CD4-positive, CD25-positive, alpha-beta regulatory T cell (primary cell): ENCODE measurements at regions not wholly inside any gene's neighbourhood (a gene's known extent, or its start where the extent isn't known, plus 50 kb on each side); places are given as distances from the start of the nearest gene placed in this dataset.
"Not testable (repeated sequence)": the region's sequence is repeated elsewhere in the genome, so short reads cannot be mapped to it uniquely, and the experiment has no call there.

Experiments used
- ATAC-seq, 2 donors: fragments of 150-1000 bp; cut with Tn5 transposase; one replicate each; pipeline ENCODE4 v1.10.0; 2021; ENCODE audit warnings: low read depth in 2 of 2, moderate number of reproducible peaks in 2 of 2, moderate library complexity in 1 of 2
- DNase-seq, 3 donors: peaks; one replicate each; pipeline versions ENCODE4 v3.0.0 to v3.0.0-alpha.2; 2012 to 2022; ENCODE audit warnings: mixed read lengths in 1 of 3
- H3K27ac ChIP-seq: one replicate; pipeline ENCODE4 v1.7.0; 2013; ENCODE audit warnings: mild to moderate bottlenecking, low read length; ENCODE audit not compliant: insufficient read depth, poor library complexity, severe bottlenecking
- H3K27me3 ChIP-seq: one replicate; pipeline ENCODE4 v1.7.0; 2013; ENCODE audit warnings: low read length; ENCODE audit not compliant: control insufficient read depth, insufficient read depth
- H3K36me3 ChIP-seq: one replicate; pipeline ENCODE4 v1.7.0; 2013; ENCODE audit warnings: mild to moderate bottlenecking, low read length, moderate library complexity; ENCODE audit not compliant: control insufficient read depth, insufficient read depth
- H3K4me1 ChIP-seq: 2 replicates; pipeline ENCODE4 v1.7.0; 2013; ENCODE audit warnings: mild to moderate bottlenecking, low read length; ENCODE audit not compliant: insufficient read depth, control insufficient read depth, poor library complexity, severe bottlenecking
- H3K4me3 ChIP-seq: one replicate; pipeline ENCODE4 v1.7.0; 2013; ENCODE audit warnings: low read depth, mild to moderate bottlenecking, low read length, moderate library complexity
- H3K9me3 ChIP-seq, 2 experiments: 1 replicate in 1 of 2; 2 replicates in 1 of 2; pipeline ENCODE4 v1.7.0; 2013; ENCODE audit warnings: low read length in 2 of 2, mild to moderate bottlenecking in 1 of 2, moderate library complexity in 1 of 2; ENCODE audit not compliant: control insufficient read depth in 2 of 2
- H3K27ac Mint-ChIP-seq, 3 donors: one replicate each; pipeline ENCODE4 v1.8.0; 2020 to 2022; ENCODE audit warnings: mild to moderate bottlenecking in 3 of 3, mixed read lengths in 3 of 3, moderate library complexity in 2 of 3
- H3K27me3 Mint-ChIP-seq: one replicate; pipeline ENCODE4 v1.8.0; 2022; ENCODE audit warnings: mild to moderate bottlenecking, mixed read lengths
- H3K36me3 Mint-ChIP-seq: one replicate; pipeline ENCODE4 v1.8.0; 2020; ENCODE audit warnings: mixed read lengths
- H3K4me1 Mint-ChIP-seq, 4 donors: one replicate each; pipeline ENCODE4 v1.8.0; 2020 to 2022; ENCODE audit warnings: mixed read lengths in 4 of 4, mild to moderate bottlenecking in 1 of 4
- H3K4me3 Mint-ChIP-seq, 4 donors: one replicate each; pipeline ENCODE4 v1.8.0; 2020 to 2022; ENCODE audit warnings: mild to moderate bottlenecking in 4 of 4, mixed read lengths in 4 of 4, moderate library complexity in 3 of 4
- H3K9me3 Mint-ChIP-seq, 7 donors: one replicate each; pipeline ENCODE4 v1.8.0; 2020 to 2022; ENCODE audit warnings: mixed read lengths in 7 of 7, mild to moderate bottlenecking in 3 of 7, moderate library complexity in 2 of 7

GRCh38 chr12:41661141-41661765 is 473.1 kb downstream of the PDZRN4 start:
- Histone ChIP-seq H3K27me3 (no peaks in the 10 kb centered on the region), H3K27ac (no peak overlapping the region), H3K36me3 (no peaks in the 10 kb centered on the region), H3K9me3 (no peaks in the 10 kb centered on the region), H3K4me1 (no peaks in the 10 kb centered on the region), H3K4me3 (no peak overlapping the region)
- H3K36me3 Mint-ChIP-seq, result no peaks in the 10 kb centered on the region
- no peak for DNase-seq
- no peak overlapping the region for H3K27ac Mint-ChIP-seq
- peaks cover 0 to 11% (median 3%) of the 10 kb centered on the region in 7 donors for H3K9me3 Mint-ChIP-seq
- ATAC-seq, result no peak
- no peak overlapping the region for H3K4me3 Mint-ChIP-seq
- no peaks in the 10 kb centered on the region for H3K4me1 Mint-ChIP-seq
- no peaks in the 10 kb centered on the region for H3K27me3 Mint-ChIP-seq

DNA sequence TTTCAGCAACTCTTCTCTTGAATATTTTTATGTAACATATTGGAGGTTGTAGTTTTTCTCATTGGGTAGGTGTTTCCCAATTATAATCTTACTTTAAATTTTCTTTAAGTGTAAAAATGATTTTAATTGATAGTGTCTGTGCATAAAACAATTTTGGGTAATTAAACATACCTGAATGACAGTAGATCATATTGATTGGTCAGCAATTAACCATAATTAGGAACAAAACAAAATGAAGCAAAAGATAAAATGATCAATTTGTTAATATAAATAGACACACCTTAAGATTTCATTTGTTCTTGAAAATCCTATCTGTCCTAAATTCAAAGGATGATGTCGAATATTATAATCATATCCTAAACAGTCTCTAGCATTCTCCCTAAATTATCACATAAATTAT is 468.3 kb downstream of the PDZRN4 start:
- Mint-ChIP-seq H3K27me3 (no peaks in the 10 kb centered on the region), H3K36me3 (no peaks in the 10 kb centered on the region), H3K27ac (no peak overlapping the region), H3K4me3 (no peak overlapping the region), H3K4me1 (no peaks in the 10 kb centered on the region), H3K9me3 (peaks cover 0 to 8% (median 0%) of the 10 kb centered on the region in 7 donors)
- Histone ChIP-seq H3K27ac (no peak overlapping the region), H3K27me3 (no peaks in the 10 kb centered on the region), H3K9me3 (no peaks in the 10 kb centered on the region), H3K4me3 (no peak overlapping the region), H3K36me3 (no peaks in the 10 kb centered on the region), H3K4me1 (no peaks in the 10 kb centered on the region)
- DNase-seq (no peak), ATAC-seq (no peak)

DNA sequence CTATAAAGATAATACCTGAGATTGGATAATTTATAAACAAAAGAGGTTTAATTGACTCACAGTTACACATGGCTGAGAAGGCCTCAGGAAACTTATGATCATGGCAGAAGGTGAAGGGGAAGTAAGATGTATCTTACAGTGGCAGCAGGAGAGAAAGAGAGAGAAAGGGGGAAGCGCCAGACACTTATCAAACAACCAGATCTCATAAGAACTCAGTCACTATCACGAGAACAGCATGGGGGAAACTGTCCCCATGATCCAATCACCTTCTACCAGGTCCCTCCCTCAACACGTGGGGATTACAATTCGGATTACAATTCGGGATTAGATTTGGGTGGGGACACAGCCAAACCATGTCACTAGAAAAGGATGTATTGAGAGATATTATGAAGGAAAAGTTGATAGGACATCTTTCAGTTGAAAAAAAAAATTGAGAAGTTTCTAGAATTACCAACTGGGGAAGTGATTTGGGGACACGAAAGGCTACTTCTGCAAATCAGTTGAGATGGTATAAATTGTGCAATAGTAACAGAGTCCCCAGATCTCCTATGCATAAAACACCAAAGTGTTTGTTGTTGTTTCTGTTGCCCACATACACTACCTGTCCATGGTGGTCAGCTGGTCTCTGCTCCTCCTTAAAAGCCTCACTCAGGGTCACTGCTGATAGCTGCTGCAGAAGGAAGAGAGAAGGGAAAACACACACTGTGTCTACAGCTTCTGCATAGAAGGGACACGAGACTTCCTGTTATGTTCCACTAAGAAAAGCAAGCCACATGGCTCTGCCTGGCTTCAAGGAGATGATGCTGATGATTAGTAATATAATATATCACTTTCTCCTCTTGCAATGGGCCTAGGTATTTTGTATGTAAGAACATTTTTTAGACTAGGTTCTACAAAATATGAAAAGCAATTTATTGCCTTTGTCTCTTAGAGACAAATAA is 465.5 kb downstream of the PDZRN4 start:
- Histone ChIP-seq H3K36me3 (no peaks in the 10 kb centered on the region), H3K27ac (no peak overlapping the region), H3K4me3 (no peak overlapping the region), H3K27me3 (no peaks in the 10 kb centered on the region), H3K9me3 (no peaks in the 10 kb centered on the region), H3K4me1 (no peaks in the 10 kb centered on the region)
- no peak for ATAC-seq
- no peak for DNase-seq
- Mint-ChIP-seq H3K36me3 (no peaks in the 10 kb centered on the region), H3K27me3 (no peaks in the 10 kb centered on the region), H3K4me3 (no peak overlapping the region), H3K4me1 (no peaks in the 10 kb centered on the region), H3K9me3 (peaks cover 0 to 2% (median 0%) of the 10 kb centered on the region in 7 donors), H3K27ac (no peak overlapping the region)

DNA sequence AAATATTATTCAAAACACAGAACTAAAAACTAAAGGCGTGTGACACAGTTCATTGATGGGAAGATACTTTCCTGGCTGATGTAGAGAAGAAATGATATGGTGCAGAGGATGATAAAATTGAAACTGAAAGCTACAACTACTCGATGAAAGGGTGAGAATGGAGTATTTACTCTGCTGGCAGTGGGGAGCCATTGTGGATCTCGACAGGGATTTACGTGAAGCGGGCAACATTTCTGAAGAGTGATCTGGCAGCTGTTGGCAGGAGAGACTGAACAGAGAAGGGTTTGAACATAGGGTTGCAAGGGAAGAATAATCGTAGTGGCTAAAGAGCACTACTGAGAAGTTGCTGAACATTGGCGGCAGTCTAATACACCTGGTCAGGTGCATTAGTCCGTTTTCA is 464.9 kb downstream of the PDZRN4 start:
- H3K27ac Mint-ChIP-seq, result peak overlapping the region in 1 of 3 donors; percentile 8
- H3K9me3 ChIP-seq, result no peaks in the 10 kb centered on the region
- ATAC-seq (no peak), DNase-seq (no peak)
- H3K4me3 Mint-ChIP-seq, result no peak overlapping the region
- no peaks in the 10 kb centered on the region for H3K9me3 Mint-ChIP-seq
- no peaks in the 10 kb centered on the region for H3K36me3 ChIP-seq
- no peaks in the 10 kb centered on the region for H3K4me1 ChIP-seq
- no peak overlapping the region for H3K27ac ChIP-seq
- H3K27me3 ChIP-seq, result no peaks in the 10 kb centered on the region
- no peaks in the 10 kb centered on the region for H3K4me1 Mint-ChIP-seq
- H3K27me3 Mint-ChIP-seq, result no peaks in the 10 kb centered on the region
- no peaks in the 10 kb centered on the region for H3K36me3 Mint-ChIP-seq
- H3K4me3 ChIP-seq, result no peak overlapping the region

DNA sequence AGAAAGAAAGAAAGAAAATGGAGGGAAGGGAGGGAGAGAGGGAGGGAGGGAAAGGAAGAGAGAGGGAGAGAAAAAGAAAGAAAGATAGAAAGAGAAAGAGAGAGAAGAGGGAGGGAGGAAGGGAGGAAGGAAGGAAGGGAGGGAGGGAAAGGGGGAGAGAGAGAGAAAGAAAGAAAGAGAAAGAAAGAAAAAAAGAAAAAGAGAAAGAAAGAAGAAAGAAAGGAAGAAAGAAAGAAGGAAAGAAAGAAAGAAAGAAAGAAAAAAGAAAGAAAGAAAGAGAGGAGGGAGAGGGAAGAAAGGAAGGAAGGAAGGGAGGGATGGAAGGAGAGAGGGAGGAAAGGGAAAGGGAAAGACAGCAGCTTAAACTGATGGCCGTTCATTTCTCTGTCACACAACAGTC is 457.5 kb downstream of the PDZRN4 start:
- H3K27ac Mint-ChIP-seq, result no peak overlapping the region
- DNase-seq (no peak), ATAC-seq (no peak)
- Histone ChIP-seq H3K27me3 (no peaks in the 10 kb centered on the region), H3K36me3 (no peaks in the 10 kb centered on the region), H3K9me3 (no peaks in the 10 kb centered on the region), H3K4me1 (no peaks in the 10 kb centered on the region), H3K27ac (no peak overlapping the region), H3K4me3 (no peak overlapping the region)
- H3K9me3 Mint-ChIP-seq, result peaks cover 0 to 2% (median 0%) of the 10 kb centered on the region in 7 donors
- no peaks in the 10 kb centered on the region for H3K4me1 Mint-ChIP-seq
- no peaks in the 10 kb centered on the region for H3K27me3 Mint-ChIP-seq
- no peaks in the 10 kb centered on the region for H3K36me3 Mint-ChIP-seq
- H3K4me3 Mint-ChIP-seq, result no peak overlapping the region

DNA sequence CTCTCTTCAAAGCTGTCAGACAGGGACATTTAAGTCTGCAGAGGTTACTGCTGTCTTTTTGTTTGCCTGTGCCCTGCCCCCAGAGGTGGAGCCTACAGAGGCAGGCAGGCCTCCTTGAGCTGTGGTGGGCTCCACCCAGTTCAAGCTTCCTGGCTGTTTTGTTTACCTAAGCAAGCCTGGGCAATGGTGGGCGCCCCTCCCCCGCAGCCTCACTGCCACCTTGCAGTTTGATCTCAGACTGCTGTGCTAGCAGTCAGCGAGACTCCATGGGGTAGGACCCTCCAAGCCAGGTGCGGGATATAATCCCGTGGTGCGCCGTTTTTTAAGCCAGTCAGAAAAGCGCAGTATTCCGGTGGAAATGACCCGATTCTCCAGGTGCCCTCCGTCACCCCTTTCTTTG is 454.7 kb downstream of the PDZRN4 start:
- not testable (repeated sequence) for DNase-seq, H3K4me1 ChIP-seq, H3K36me3 ChIP-seq, H3K36me3 Mint-ChIP-seq, H3K4me3 ChIP-seq, H3K27me3 ChIP-seq, H3K4me1 Mint-ChIP-seq, H3K4me3 Mint-ChIP-seq, H3K27ac ChIP-seq, H3K9me3 Mint-ChIP-seq, H3K27me3 Mint-ChIP-seq, H3K9me3 ChIP-seq, ATAC-seq
- peak overlapping the region in 1 of 3 donors; percentile 82 for H3K27ac Mint-ChIP-seq

DNA sequence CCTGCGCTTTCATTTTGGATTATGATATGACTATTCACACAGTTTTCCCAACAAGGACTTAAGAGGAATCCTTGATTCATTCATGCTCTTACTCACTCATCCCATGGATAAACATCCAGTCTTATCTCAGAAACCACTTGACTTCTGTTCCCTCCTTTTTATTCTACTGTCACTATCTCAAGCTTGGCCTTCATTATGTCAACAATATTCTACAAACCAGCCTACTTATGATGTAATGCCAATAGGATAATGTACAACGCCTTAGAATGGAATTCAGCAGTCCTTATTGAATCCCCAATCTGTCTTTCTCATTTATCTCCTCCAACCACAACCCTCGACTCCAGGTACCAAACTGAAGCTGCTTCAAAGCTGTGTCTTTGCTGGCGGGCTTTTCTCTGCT is 448.5 kb downstream of the PDZRN4 start:
- no peak for ATAC-seq
- H3K27me3 ChIP-seq, result no peaks in the 10 kb centered on the region
- no peaks in the 10 kb centered on the region for H3K36me3 ChIP-seq
- Mint-ChIP-seq H3K36me3 (no peaks in the 10 kb centered on the region), H3K27me3 (no peaks in the 10 kb centered on the region), H3K4me3 (no peak overlapping the region), H3K27ac (no peak overlapping the region), H3K4me1 (no peaks in the 10 kb centered on the region), H3K9me3 (peaks cover 0 to 10% (median 1%) of the 10 kb centered on the region in 7 donors)
- H3K4me1 ChIP-seq, result no peaks in the 10 kb centered on the region
- no peak overlapping the region for H3K4me3 ChIP-seq
- DNase-seq, result no peak
- H3K27ac ChIP-seq, result no peak overlapping the region
- H3K9me3 ChIP-seq, result no peaks in the 10 kb centered on the region
